GM12878 (cell line): ENCODE measurements at regions not wholly inside any gene's neighbourhood (a gene's known extent, or its start where the extent isn't known, plus 50 kb on each side); places are given as distances from the start of the nearest gene placed in this dataset.

Source experiments
- ATAC-seq: fragments of 200-7000 bp; cut with Tn5 transposase; 3 replicates; pipeline ENCODE4 v1.9.1; 2020; ENCODE audit warnings: mild to moderate bottlenecking, moderate library complexity
- BruUV-seq: library from RNA; stranded (reverse); fragments of 400-500 nt; replicated peaks from 2 replicates; lab custom pipeline; 2021; lab: Mats Ljungman, UMichigan
- CTCF ChIA-PET: fragments of 300-600 bp; sonication (Branson Sonifier 250); formaldehyde crosslinking; extraction: SDS; loops from one replicate; lab custom pipeline; 2021; ENCODE audit warnings: inconsistent platforms; lab: Yijun Ruan, JAX
- POLR2A ChIA-PET: fragments of 350-600 bp; formaldehyde crosslinking; extraction: SDS; loops from one replicate; lab custom pipeline; 2021; ENCODE audit warnings: inconsistent platforms; lab: Charles Lee
- RAD21 ChIA-PET: fragments of 300-600 bp; sonication (Branson Sonifier 250); formaldehyde crosslinking; loops from one replicate; lab custom pipeline; 2023; ENCODE audit warnings: antibody characterized with exemption; ENCODE audit not compliant: unreplicated experiment; lab: Charles Lee
- SMC1A ChIA-PET: fragments of 300-600 bp; sonication (Branson Sonifier 250); formaldehyde crosslinking; loops from one replicate; lab custom pipeline; 2023; ENCODE audit not compliant: unreplicated experiment, uncharacterized antibody; lab: Charles Lee
- DNase-seq: peaks from one replicate; pipeline ENCODE4 v3.0.0-alpha.2; 2011; ENCODE audit warnings: low read depth, low spot score
- FAIRE-seq: peaks from 3 replicates; lab custom pipeline; 2011; peaks lifted over from hg19 to GRCh38; lab: Jason Lieb, UNC
- H2AFZ ChIP-seq: 2 replicates; pipeline ENCODE4 v1.6.0; 2011; ENCODE audit warnings: low read depth, low read length, control low read depth; ENCODE audit not compliant: control insufficient read depth
- H3K27ac ChIP-seq: 2 replicates; pipeline ENCODE4 v1.5.1; 2011; ENCODE audit warnings: control low read depth; ENCODE audit not compliant: control insufficient read depth, insufficient read depth
- H3K27me3 ChIP-seq, 2 experiments: replicated peaks in 1 of 2; 2 replicates each; pipeline versions ENCODE4 v1.6.0 to v1.6.1; 2011; ENCODE audit warnings: low read length in 1 of 2; ENCODE audit not compliant: control insufficient read depth in 2 of 2, insufficient read depth in 2 of 2
- H3K36me3 ChIP-seq, 2 experiments: 2 replicates each; pipeline ENCODE4 v1.5.1; 2011; ENCODE audit warnings: low read length in 1 of 2; ENCODE audit not compliant: control insufficient read depth in 2 of 2, insufficient read depth in 2 of 2
- H3K4me1 ChIP-seq: 2 replicates; pipeline ENCODE4 v1.6.1; 2011; ENCODE audit warnings: mild to moderate bottlenecking, low read length, moderate library complexity, mixed read lengths; ENCODE audit not compliant: control insufficient read depth, insufficient read depth
- H3K4me2 ChIP-seq: 2 replicates; pipeline ENCODE4 v1.6.0; 2011; ENCODE audit warnings: control low read depth; ENCODE audit not compliant: control insufficient read depth, insufficient read depth
- H3K4me3 ChIP-seq: fragments of 200-600 bp; sonication (generic); 2 replicates; pipeline ENCODE4 v1.5.1; 2016
- H3K79me2 ChIP-seq: 2 replicates; pipeline ENCODE4 v1.6.0; 2011; ENCODE audit warnings: low read length; ENCODE audit not compliant: control insufficient read depth, insufficient read depth
- H3K9ac ChIP-seq: 2 replicates; pipeline ENCODE4 v1.8.0; 2011; ENCODE audit warnings: low read length, control low read depth, mixed read lengths; ENCODE audit not compliant: control insufficient read depth, insufficient read depth
- H3K9me3 ChIP-seq: replicated peaks from 3 replicates; pipeline ENCODE4 v1.5.1; 2011; ENCODE audit warnings: mild to moderate bottlenecking, low read length; ENCODE audit not compliant: control insufficient read depth, insufficient read depth
- H4K20me1 ChIP-seq: 2 replicates; pipeline ENCODE4 v1.6.0; 2011; ENCODE audit not compliant: control insufficient read depth, insufficient read depth
- BCL3 ChIP-seq: IDR thresholded peaks from 2 replicates; pipeline ENCODE4 v1.6.1; 2011; ENCODE audit warnings: borderline replicate concordance, low read depth, mild to moderate bottlenecking, moderate library complexity, low read length; ENCODE audit not compliant: insufficient read depth, poor library complexity, severe bottlenecking
- EGR1 ChIP-seq, 2 experiments: IDR thresholded peaks; 1 replicate in 1 of 2; 2 replicates in 1 of 2; pipeline ENCODE4 v1.6.1; 2011 to 2012; ENCODE audit warnings: low read depth in 2 of 2, low read length in 2 of 2, borderline replicate concordance in 1 of 2, mild to moderate bottlenecking in 1 of 2, moderate library complexity in 1 of 2
- FOS ChIP-seq: IDR thresholded peaks from 3 replicates; pipeline ENCODE4 v1.6.1; 2011; ENCODE audit warnings: borderline replicate concordance; ENCODE audit not compliant: insufficient read length; ENCODE audit errors: extremely low read depth
- FOXM1 ChIP-seq: IDR thresholded peaks from 2 replicates; pipeline ENCODE4 v1.6.1; 2012; ENCODE audit warnings: low read depth, mild to moderate bottlenecking, inconsistent platforms, low read length, moderate library complexity
- HCFC1 ChIP-seq: fragments of 150-350 bp; IDR thresholded peaks from 2 replicates; pipeline ENCODE4 v1.6.1; 2014; ENCODE audit warnings: low read length
- HDAC6 ChIP-seq: fragments of 200-600 bp; sonication (generic); IDR thresholded peaks from one replicate; pipeline ENCODE4 v1.8.0; 2017; ENCODE audit warnings: antibody characterized with exemption; ENCODE audit not compliant: unreplicated experiment
- JUND ChIP-seq: IDR thresholded peaks from 2 replicates; pipeline ENCODE4 v1.6.1; 2012; ENCODE audit warnings: low read depth, mild to moderate bottlenecking, low read length, improper control_type of control experiment, moderate library complexity
- NR2F1 ChIP-seq: fragments of 450-650 bp; conservative IDR thresholded peaks from 2 replicates; pipeline ENCODE4 v1.6.1; 2017; ENCODE audit warnings: mild to moderate bottlenecking
- RELA ChIP-seq: fragments of 450-650 bp; IDR thresholded peaks from 2 replicates; pipeline ENCODE4 v1.8.0; 2014; ENCODE audit warnings: borderline replicate concordance; ENCODE audit not compliant: partially characterized antibody
- RELB ChIP-seq: fragments of 450-650 bp; IDR thresholded peaks from 2 replicates; pipeline ENCODE4 v1.6.1; 2017; ENCODE audit warnings: low read depth, mild to moderate bottlenecking, moderate library complexity
- SMAD5 ChIP-seq: IDR thresholded peaks from 2 replicates; pipeline ENCODE4 v1.6.1; 2016; ENCODE audit warnings: antibody characterized with exemption, low read depth
- SPI1 ChIP-seq: IDR thresholded peaks from 2 replicates; pipeline ENCODE4 v1.6.1; 2011; ENCODE audit warnings: low read depth, mild to moderate bottlenecking, low read length, moderate library complexity, borderline replicate concordance; ENCODE audit not compliant: insufficient read depth
- SRF ChIP-seq, 2 experiments: IDR thresholded peaks; 2 replicates each; pipeline ENCODE4 v1.6.1; 2011; ENCODE audit warnings: low read depth in 2 of 2, low read length in 2 of 2, mild to moderate bottlenecking in 1 of 2, moderate library complexity in 1 of 2
- STAT3 ChIP-seq: IDR thresholded peaks from 2 replicates; pipeline ENCODE4 v1.6.1; 2011; ENCODE audit warnings: low read depth, low read length, improper control_type of control experiment
- TCF12 ChIP-seq: IDR thresholded peaks from 2 replicates; pipeline ENCODE4 v1.6.1; 2011; ENCODE audit warnings: low read depth, mild to moderate bottlenecking, low read length
- ZNF274 ChIP-seq: IDR thresholded peaks from one replicate; pipeline ENCODE4 v1.8.0; 2011; ENCODE audit not compliant: insufficient read length, insufficient read depth
- ZNF592 ChIP-seq: fragments of 450-650 bp; IDR thresholded peaks from 2 replicates; pipeline ENCODE4 v1.6.1; 2017; ENCODE audit warnings: mild to moderate bottlenecking, moderate library complexity
- WGBS: methylation state at CpG from one replicate; pipeline ENCODE4 v1.1.6; 2016; ENCODE audit warnings: low lambda C conversion rate; ENCODE audit not compliant: insufficient replicate concordance, insufficient coverage; ENCODE audit errors: missing lambda C conversion rate; 5-methylcytosine and 5-hydroxymethylcytosine counted together
- in situ Hi-C: fragments of 300-500 bp; cut with MboI; formaldehyde crosslinking; loops from 9 replicates; pipeline ENCODE4 v1.14.3; 2018; ENCODE audit warnings: mixed read lengths
- intact Hi-C: fragments of 100-400 bp; cut with micrococcal nuclease; formaldehyde crosslinking; loops from one replicate; pipeline ENCODE4 v1.14.2; 2022; ENCODE audit not compliant: unreplicated experiment

GRCh38 chr5:61731267-61731945 lies 399.3 kb downstream of the ZSWIM6 start:
- ATAC-seq, result no peak
- Histone ChIP-seq H3K79me2 (no peaks in the 10 kb centered on the region), H2AFZ (no peak overlapping the region), H3K4me2 (no peak overlapping the region), H3K9me3 (no peaks in the 10 kb centered on the region), H3K4me1 (no peaks in the 10 kb centered on the region), H3K27ac (no peak overlapping the region), H3K4me3 (no peak overlapping the region), H3K9ac (no peak overlapping the region), H3K36me3 (no peaks in the 10 kb centered on the region), H3K27me3 (no peaks in the 10 kb centered on the region), H4K20me1 (no peaks in the 10 kb centered on the region)
- ChIA-PET SMC1A (no interaction called here), POLR2A (no interaction called here), RAD21 (no interaction called here), CTCF (no interaction called here)
- no peak for DNase-seq
- no TSS peak for BruUV-seq
- no peak for FAIRE-seq
- in situ Hi-C loops (no loop called here), intact Hi-C loops (no loop called here)
- WGBS, result 21% methylated on average over 6 of the region's 6 CpGs
- no peak for TF ChIP-seq HDAC6
- TF ChIP-seq TCF12, result no peak
- no peak for TF ChIP-seq EGR1 (IDR thresholded peaks at IDR 0.05; ENCODE audit: borderline replicate concordance in 1 of 2, low read depth in 2 of 2, low read length in 2 of 2)
- TF ChIP-seq SMAD5, result no peak
- TF ChIP-seq JUND, result no peak
- no peak for TF ChIP-seq ZNF592
- TF ChIP-seq FOXM1, result no peak
- no peak for TF ChIP-seq SRF (IDR thresholded peaks at IDR 0.05; ENCODE audit: low read depth in 2 of 2, low read length in 2 of 2)
- no peak for TF ChIP-seq RELA
- TF ChIP-seq ZNF274, result no peak
- no peak for TF ChIP-seq FOS
- TF ChIP-seq NR2F1, result no peak
- TF ChIP-seq RELB, result no peak
- no peak for TF ChIP-seq STAT3
- TF ChIP-seq BCL3, result no peak
- no peak for TF ChIP-seq HCFC1
- TF ChIP-seq SPI1, result no peak
